ENCODE measurements at regions not wholly inside any gene's neighbourhood (a gene's known extent, or its start where the extent isn't known, plus 50 kb on each side); places are given as distances from the start of the nearest gene placed in this dataset.

- FAIRE-seq: no peak
- no peak for DNase-seq (ENCODE audit: insufficient read length)
- no peak for TF ChIP-seq POLR2A (IDR thresholded peaks at IDR 0.05; ENCODE audit: low read depth, low read length)
- no peak for TF ChIP-seq POLR2AphosphoS5 (IDR thresholded peaks at IDR 0.05; ENCODE audit: low read depth, low read length)
- no peak for TF ChIP-seq TAF1 (IDR thresholded peaks at IDR 0.05; ENCODE audit: borderline replicate concordance, low read depth, low read length)
Measured at GRCh38 chr5:124919747-124920525, 173.5 kb upstream of the ZNF608 start.

- DNase-seq (ENCODE audit: insufficient read length) (no peak), FAIRE-seq (peak; percentile 88)
- TF ChIP-seq POLR2A (IDR thresholded peaks at IDR 0.05; ENCODE audit: low read depth, low read length): no peak
- no peak for TF ChIP-seq POLR2AphosphoS5 (IDR thresholded peaks at IDR 0.05; ENCODE audit: low read depth, low read length)
Measured at GRCh38 chr5:124920909-124921666, 174.6 kb upstream of the ZNF608 start.

GRCh38 chr5:124921694-124922093, 175.3 kb upstream of the ZNF608 start:
- no peak for TF ChIP-seq POLR2AphosphoS5 (IDR thresholded peaks at IDR 0.05; ENCODE audit: low read depth, low read length)
- no peak for TF ChIP-seq POLR2A (IDR thresholded peaks at IDR 0.05; ENCODE audit: low read depth, low read length)
- no peak for TF ChIP-seq TAF1 (IDR thresholded peaks at IDR 0.05; ENCODE audit: borderline replicate concordance, low read depth, low read length)
- FAIRE-seq: no peak
- DNase-seq (ENCODE audit: insufficient read length): no peak

GRCh38 chr5:124922255-124922975, 176.0 kb upstream of the ZNF608 start:
- TF ChIP-seq POLR2A (IDR thresholded peaks at IDR 0.05; ENCODE audit: low read depth, low read length): no peak
- no peak for TF ChIP-seq POLR2AphosphoS5 (IDR thresholded peaks at IDR 0.05; ENCODE audit: low read depth, low read length)
- no peak for TF ChIP-seq TAF1 (IDR thresholded peaks at IDR 0.05; ENCODE audit: borderline replicate concordance, low read depth, low read length)
- no peak for DNase-seq (ENCODE audit: insufficient read length)

GRCh38 chr5:124923131-124923530, 176.7 kb upstream of the ZNF608 start:
- no peak for DNase-seq (ENCODE audit: insufficient read length)
- peak; percentile 66 for FAIRE-seq
- TF ChIP-seq POLR2A (IDR thresholded peaks at IDR 0.05; ENCODE audit: low read depth, low read length) (no peak), POLR2AphosphoS5 (IDR thresholded peaks at IDR 0.05; ENCODE audit: low read depth, low read length) (no peak), TAF1 (IDR thresholded peaks at IDR 0.05; ENCODE audit: borderline replicate concordance, low read depth, low read length) (no peak)

More at GRCh38 chr5:124922255-124922975, 176.0 kb upstream of the ZNF608 start:
- peak; percentile 72 for FAIRE-seq

- DNase-seq (ENCODE audit: insufficient read length): no peak
- TF ChIP-seq POLR2AphosphoS5 (IDR thresholded peaks at IDR 0.05; ENCODE audit: low read depth, low read length): no peak
- no peak for TF ChIP-seq POLR2A (IDR thresholded peaks at IDR 0.05; ENCODE audit: low read depth, low read length)
- no peak for TF ChIP-seq TAF1 (IDR thresholded peaks at IDR 0.05; ENCODE audit: borderline replicate concordance, low read depth, low read length)
- peak; percentile 77 for FAIRE-seq
Measured at GRCh38 chr5:124924729-124925128, 178.3 kb upstream of the ZNF608 start.

GRCh38 chr5:124927735-124928134, 181.3 kb upstream of the ZNF608 start:
- DNase-seq (ENCODE audit: insufficient read length): no peak
- no peak for FAIRE-seq
- TF ChIP-seq TAF1 (IDR thresholded peaks at IDR 0.05; ENCODE audit: borderline replicate concordance, low read depth, low read length) (no peak), POLR2A (IDR thresholded peaks at IDR 0.05; ENCODE audit: low read depth, low read length) (no peak), POLR2AphosphoS5 (IDR thresholded peaks at IDR 0.05; ENCODE audit: low read depth, low read length) (no peak)

GRCh38 chr5:124929000-124929399, 182.6 kb upstream of the ZNF608 start:
- no peak for FAIRE-seq
- no peak for TF ChIP-seq POLR2A (IDR thresholded peaks at IDR 0.05; ENCODE audit: low read depth, low read length)
- TF ChIP-seq POLR2AphosphoS5 (IDR thresholded peaks at IDR 0.05; ENCODE audit: low read depth, low read length): no peak
- TF ChIP-seq TAF1 (IDR thresholded peaks at IDR 0.05; ENCODE audit: borderline replicate concordance, low read depth, low read length): no peak

GRCh38 chr5:124932791-124933600, 186.6 kb upstream of the ZNF608 start:
- no peak for DNase-seq (ENCODE audit: insufficient read length)
- no peak for FAIRE-seq
- no peak for TF ChIP-seq POLR2A (IDR thresholded peaks at IDR 0.05; ENCODE audit: low read depth, low read length)
- TF ChIP-seq POLR2AphosphoS5 (IDR thresholded peaks at IDR 0.05; ENCODE audit: low read depth, low read length): no peak
- no peak for TF ChIP-seq TAF1 (IDR thresholded peaks at IDR 0.05; ENCODE audit: borderline replicate concordance, low read depth, low read length)

More at GRCh38 chr5:124929000-124929399, 182.6 kb upstream of the ZNF608 start:
- no peak for DNase-seq (ENCODE audit: insufficient read length)

GRCh38 chr5:124935065-124935464, 188.6 kb upstream of the ZNF608 start:
- FAIRE-seq (peak; percentile 71), DNase-seq (ENCODE audit: insufficient read length) (no peak)
- TF ChIP-seq POLR2AphosphoS5 (IDR thresholded peaks at IDR 0.05; ENCODE audit: low read depth, low read length) (0 out of 2 replicates have a peak, but pooled peaks have one; percentile 37), TAF1 (IDR thresholded peaks at IDR 0.05; ENCODE audit: borderline replicate concordance, low read depth, low read length) (no peak)

GRCh38 chr5:124936626-124936933, 190.1 kb upstream of the ZNF608 start:
- FAIRE-seq (peak; percentile 84), DNase-seq (ENCODE audit: insufficient read length) (no peak)
- TF ChIP-seq POLR2AphosphoS5 (IDR thresholded peaks at IDR 0.05; ENCODE audit: low read depth, low read length) (no peak), POLR2A (IDR thresholded peaks at IDR 0.05; ENCODE audit: low read depth, low read length) (no peak), TAF1 (IDR thresholded peaks at IDR 0.05; ENCODE audit: borderline replicate concordance, low read depth, low read length) (no peak)

All from GM12892 (cell line).